ENCODE measurements at regions not wholly inside any gene's neighbourhood (a gene's known extent, or its start where the extent isn't known, plus 50 kb on each side); places are given as distances from the start of the nearest gene placed in this dataset.
"Not testable (repeated sequence)": the region's sequence is repeated elsewhere in the genome, so short reads cannot be mapped to it uniquely, and the experiment has no call there.

DNA sequence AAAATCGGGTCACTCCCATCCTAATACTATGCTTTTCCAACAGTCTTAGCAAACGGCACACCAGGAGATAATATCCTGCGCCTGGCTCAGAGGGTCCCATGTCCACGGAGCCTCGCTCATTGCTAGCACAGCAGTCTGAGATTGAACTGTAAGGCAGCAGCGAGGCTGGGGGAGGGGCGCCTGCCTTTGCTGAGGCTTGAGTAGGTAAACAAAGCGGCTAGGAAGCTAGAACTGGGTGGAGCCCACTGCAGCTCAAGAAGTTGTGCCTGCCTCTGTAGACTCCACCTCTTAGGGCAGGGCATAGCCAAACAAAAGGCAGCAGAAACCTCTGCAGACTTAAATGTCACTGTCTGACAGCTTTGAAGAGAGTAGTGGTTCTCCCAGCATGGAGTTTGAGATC is 213.3 kb downstream of the TOX3 start:
- TF ChIP-seq, protein P1, sequence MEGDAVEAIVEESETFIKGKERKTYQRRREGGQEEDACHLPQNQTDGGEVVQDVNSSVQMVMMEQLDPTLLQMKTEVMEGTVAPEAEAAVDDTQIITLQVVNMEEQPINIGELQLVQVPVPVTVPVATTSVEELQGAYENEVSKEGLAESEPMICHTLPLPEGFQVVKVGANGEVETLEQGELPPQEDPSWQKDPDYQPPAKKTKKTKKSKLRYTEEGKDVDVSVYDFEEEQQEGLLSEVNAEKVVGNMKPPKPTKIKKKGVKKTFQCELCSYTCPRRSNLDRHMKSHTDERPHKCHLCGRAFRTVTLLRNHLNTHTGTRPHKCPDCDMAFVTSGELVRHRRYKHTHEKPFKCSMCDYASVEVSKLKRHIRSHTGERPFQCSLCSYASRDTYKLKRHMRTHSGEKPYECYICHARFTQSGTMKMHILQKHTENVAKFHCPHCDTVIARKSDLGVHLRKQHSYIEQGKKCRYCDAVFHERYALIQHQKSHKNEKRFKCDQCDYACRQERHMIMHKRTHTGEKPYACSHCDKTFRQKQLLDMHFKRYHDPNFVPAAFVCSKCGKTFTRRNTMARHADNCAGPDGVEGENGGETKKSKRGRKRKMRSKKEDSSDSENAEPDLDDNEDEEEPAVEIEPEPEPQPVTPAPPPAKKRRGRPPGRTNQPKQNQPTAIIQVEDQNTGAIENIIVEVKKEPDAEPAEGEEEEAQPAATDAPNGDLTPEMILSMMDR (conservative IDR thresholded peaks at IDR 0.05; ENCODE audit: low read depth, low read length): not testable (repeated sequence)
- TF ChIP-seq POLR2A (IDR thresholded peaks at IDR 0.05; ENCODE audit: low read depth, low read length); RFX5 (IDR thresholded peaks at IDR 0.05; ENCODE audit: low read depth, low read length); CEBPB (IDR thresholded peaks at IDR 0.05; ENCODE audit: low read depth, low read length); MAFK (IDR thresholded peaks at IDR 0.05; ENCODE audit: low read depth, low read length); ELK1 (IDR thresholded peaks at IDR 0.05; ENCODE audit: borderline replicate concordance, low read depth, low read length); BHLHE40 (IDR thresholded peaks at IDR 0.05; ENCODE audit: low read depth, low read length); MXI1 (IDR thresholded peaks at IDR 0.05; ENCODE audit: borderline replicate concordance, low read depth, low read length); RAD21 (IDR thresholded peaks at IDR 0.05; ENCODE audit: low read length): not testable (repeated sequence)
- TF ChIP-seq, protein P2, sequence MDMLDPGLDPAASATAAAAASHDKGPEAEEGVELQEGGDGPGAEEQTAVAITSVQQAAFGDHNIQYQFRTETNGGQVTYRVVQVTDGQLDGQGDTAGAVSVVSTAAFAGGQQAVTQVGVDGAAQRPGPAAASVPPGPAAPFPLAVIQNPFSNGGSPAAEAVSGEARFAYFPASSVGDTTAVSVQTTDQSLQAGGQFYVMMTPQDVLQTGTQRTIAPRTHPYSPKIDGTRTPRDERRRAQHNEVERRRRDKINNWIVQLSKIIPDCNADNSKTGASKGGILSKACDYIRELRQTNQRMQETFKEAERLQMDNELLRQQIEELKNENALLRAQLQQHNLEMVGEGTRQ (IDR thresholded peaks at IDR 0.05; ENCODE audit: low read depth, low read length): not testable (repeated sequence)

Data from IMR-90 (cell line).